ENCODE measurements at regions not wholly inside any gene's neighbourhood (a gene's known extent, or its start where the extent isn't known, plus 50 kb on each side); places are given as distances from the start of the nearest gene placed in this dataset.

- Histone ChIP-seq H3K4me1 (peaks cover 0 to 1% (median 0%) of the 10 kb centered on the region in 6 donors), H3K36me3 (no peaks in the 10 kb centered on the region), H3K27me3 (replicated peaks in 1 of 7) (peaks cover 0 to 20% (median 0%) of the 10 kb centered on the region in 7 donors), H3K27ac (no peak overlapping the region), H3K9me3 (no peaks in the 10 kb centered on the region), H3K4me3 (no peak overlapping the region)
- intact Hi-C loops (cut with DNase I; ENCODE audit: low total_unique reads) = no loop called here
- no peak for DNase-seq
- TF ChIP-seq POLR2A (IDR thresholded peaks at IDR 0.05) = no peak
- 73 to 93% (median 92%) methylated on average over 4 of the region's 4 CpGs for WGBS, 5 donors
Measured at GRCh38 chr2:235112365-235112764, 160.5 kb downstream of the SH3BP4 start.

- intact Hi-C loops (cut with DNase I; ENCODE audit: low total_unique reads) = no loop called here
Measured at GRCh38 chr2:235113854-235114253, 162.0 kb downstream of the SH3BP4 start.

GRCh38 chr2:235114286-235114685 lies 162.5 kb downstream of the SH3BP4 start:
- Histone ChIP-seq H3K9me3 (peaks cover 0 to 6% (median 5%) of the 10 kb centered on the region in 8 donors), H3K4me1 (no peaks in the 10 kb centered on the region), H3K27me3 (replicated peaks in 1 of 7) (peaks cover 0 to 10% (median 0%) of the 10 kb centered on the region in 7 donors), H3K36me3 (no peaks in the 10 kb centered on the region), H3K4me3 (no peak overlapping the region), H3K27ac (no peak overlapping the region)
- no peak for DNase-seq
- intact Hi-C loops (cut with DNase I; ENCODE audit: low total_unique reads) = no loop called here
- WGBS, 5 donors = 87 to 96% (median 92%) methylated on average over 10 of the region's 10 CpGs
- TF ChIP-seq POLR2A (IDR thresholded peaks at IDR 0.05) (no peak), POLR2AphosphoS5 (IDR thresholded peaks at IDR 0.05) (no peak)
- TF ChIP-seq, protein P1, sequence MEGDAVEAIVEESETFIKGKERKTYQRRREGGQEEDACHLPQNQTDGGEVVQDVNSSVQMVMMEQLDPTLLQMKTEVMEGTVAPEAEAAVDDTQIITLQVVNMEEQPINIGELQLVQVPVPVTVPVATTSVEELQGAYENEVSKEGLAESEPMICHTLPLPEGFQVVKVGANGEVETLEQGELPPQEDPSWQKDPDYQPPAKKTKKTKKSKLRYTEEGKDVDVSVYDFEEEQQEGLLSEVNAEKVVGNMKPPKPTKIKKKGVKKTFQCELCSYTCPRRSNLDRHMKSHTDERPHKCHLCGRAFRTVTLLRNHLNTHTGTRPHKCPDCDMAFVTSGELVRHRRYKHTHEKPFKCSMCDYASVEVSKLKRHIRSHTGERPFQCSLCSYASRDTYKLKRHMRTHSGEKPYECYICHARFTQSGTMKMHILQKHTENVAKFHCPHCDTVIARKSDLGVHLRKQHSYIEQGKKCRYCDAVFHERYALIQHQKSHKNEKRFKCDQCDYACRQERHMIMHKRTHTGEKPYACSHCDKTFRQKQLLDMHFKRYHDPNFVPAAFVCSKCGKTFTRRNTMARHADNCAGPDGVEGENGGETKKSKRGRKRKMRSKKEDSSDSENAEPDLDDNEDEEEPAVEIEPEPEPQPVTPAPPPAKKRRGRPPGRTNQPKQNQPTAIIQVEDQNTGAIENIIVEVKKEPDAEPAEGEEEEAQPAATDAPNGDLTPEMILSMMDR (IDR thresholded peaks at IDR 0.05 in 8 of 11, conservative IDR thresholded peaks at IDR 0.05 in 3 of 11) = no peak

More at GRCh38 chr2:235113854-235114253, 162.0 kb downstream of the SH3BP4 start:
- TF ChIP-seq POLR2A (IDR thresholded peaks at IDR 0.05) (no peak), POLR2AphosphoS5 (IDR thresholded peaks at IDR 0.05) (no peak)
- TF ChIP-seq, protein P1 (IDR thresholded peaks at IDR 0.05 in 8 of 11, conservative IDR thresholded peaks at IDR 0.05 in 3 of 11) = no peak
- no peak for DNase-seq
- peaks cover 0 to 1% (median under 1%) of the 10 kb centered on the region in 8 donors for H3K9me3 ChIP-seq
- WGBS, 5 donors = 63 to 76% (median 65%) methylated on average over 9 to 10 of the region's 10 CpGs
- peaks cover 0 to 14% (median 0%) of the 10 kb centered on the region in 7 donors for H3K27me3 ChIP-seq (replicated peaks in 1 of 7)
- no peaks in the 10 kb centered on the region for H3K36me3 ChIP-seq
- H3K27ac ChIP-seq = no peak overlapping the region
- H3K4me3 ChIP-seq = no peak overlapping the region
- no peaks in the 10 kb centered on the region for H3K4me1 ChIP-seq

- Histone ChIP-seq H3K36me3 (no peaks in the 10 kb centered on the region), H3K4me3 (no peak overlapping the region), H3K27me3 (replicated peaks in 1 of 7) (peaks cover 0 to 6% (median 0%) of the 10 kb centered on the region in 7 donors), H3K9me3 (peaks cover 0 to 18% (median 13%) of the 10 kb centered on the region in 8 donors), H3K27ac (no peak overlapping the region), H3K4me1 (no peaks in the 10 kb centered on the region)
- intact Hi-C loops (cut with DNase I; ENCODE audit: low total_unique reads) = loop anchor here (5.0 kb wide), 1 partner anchor 563 kb away; no protein-coding TSS in a partner anchor
- DNase-seq = no peak
- 83 to 92% (median 87%) methylated on average over 4 of the region's 4 CpGs for WGBS, 5 donors
- TF ChIP-seq, protein P1 (IDR thresholded peaks at IDR 0.05 in 8 of 11, conservative IDR thresholded peaks at IDR 0.05 in 3 of 11) = no peak
- TF ChIP-seq POLR2A (IDR thresholded peaks at IDR 0.05) (no peak), POLR2AphosphoS5 (IDR thresholded peaks at IDR 0.05) (no peak)
Measured at GRCh38 chr2:235115521-235115920, 163.7 kb downstream of the SH3BP4 start.

Data from spleen (tissue), 11 donors.